HepG2 (cell line): ENCODE measurements at regions not wholly inside any gene's neighbourhood (a gene's known extent, or its start where the extent isn't known, plus 50 kb on each side); places are given as distances from the start of the nearest gene placed in this dataset.
A peak's percentile ranks its signal among the peaks of the same experiment; 100 is the strongest.

Experiments
- BCL6 ChIP-seq: IDR thresholded peaks from 2 replicates; pipeline ENCODE4 v1.6.1; 2016; ENCODE audit warnings: missing genetic modification reagents, missing compliant biosample characterization
- CEBPB ChIP-seq: IDR thresholded peaks from 2 replicates; pipeline ENCODE4 v1.6.1; 2011; ENCODE audit warnings: low read depth, low read length, improper control_type of control experiment, borderline replicate concordance
- CEBPG ChIP-seq: IDR thresholded peaks from 2 replicates; pipeline ENCODE4 v1.6.1; 2016
- FIP1L1 ChIP-seq: fragments of 200-400 bp; formaldehyde crosslinking; IDR thresholded peaks from 2 replicates; pipeline ENCODE4 v1.6.1; 2018; ENCODE audit warnings: low read depth, mild to moderate bottlenecking, low read length, moderate library complexity, borderline replicate concordance; ENCODE audit not compliant: insufficient read depth
- FOSL2 ChIP-seq: sonication (generic); formaldehyde crosslinking; IDR thresholded peaks from 2 replicates; pipeline ENCODE4 v1.4.0; 2020; ENCODE audit warnings: missing genetic modification reagents
- FOXA3 ChIP-seq: IDR thresholded peaks from 2 replicates; pipeline ENCODE4 v1.6.1; 2016; ENCODE audit warnings: missing genetic modification reagents, missing compliant biosample characterization
- GFI1 ChIP-seq: sonication (generic); formaldehyde crosslinking; IDR thresholded peaks from 2 replicates; pipeline ENCODE4 v1.5.0; 2020; ENCODE audit warnings: missing genetic modification reagents, mild to moderate bottlenecking, borderline replicate concordance
- HNF4A ChIP-seq: sonication (generic); formaldehyde crosslinking; IDR thresholded peaks from 2 replicates; pipeline ENCODE4 v1.4.0; 2020; ENCODE audit warnings: missing genetic modification reagents
- NBN ChIP-seq: fragments of 450-650 bp; conservative IDR thresholded peaks from 2 replicates; pipeline ENCODE4 v1.6.1; 2017
- POLR2AphosphoS5 ChIP-seq: IDR thresholded peaks from 2 replicates; pipeline ENCODE4 v1.6.1; 2012; ENCODE audit warnings: low read depth, low read length
- RARA ChIP-seq: IDR thresholded peaks from 2 replicates; pipeline ENCODE4 v1.6.1; 2016; ENCODE audit warnings: missing genetic modification reagents, missing compliant biosample characterization
- RFX5 ChIP-seq: IDR thresholded peaks from 2 replicates; pipeline ENCODE4 v1.6.1; 2011; ENCODE audit warnings: low read depth, low read length, improper control_type of control experiment
- RFXAP ChIP-seq: sonication (generic); formaldehyde crosslinking; IDR thresholded peaks from 2 replicates; pipeline ENCODE4 v1.4.0; 2020; ENCODE audit warnings: missing genetic modification reagents, borderline replicate concordance
- SALL1 ChIP-seq: sonication (generic); formaldehyde crosslinking; IDR thresholded peaks from 2 replicates; pipeline ENCODE4 v1.8.0; 2022; ENCODE audit warnings: mild to moderate bottlenecking, missing genetic modification reagents
- SOX13 ChIP-seq, 3 experiments: fragments of 450-650 bp in 1 of 3; sonication (generic) in 1 of 3; formaldehyde crosslinking in 1 of 3; IDR thresholded peaks in 2 of 3; conservative IDR thresholded peaks in 1 of 3; 2 replicates each; pipeline versions ENCODE4 v1.5.0 to v1.6.1; 2016 to 2020; ENCODE audit warnings: antibody characterized with exemption in 1 of 3, mild to moderate bottlenecking in 1 of 3, missing compliant biosample characterization in 1 of 3, missing genetic modification reagents in 1 of 3, moderate library complexity in 1 of 3
- THAP11 ChIP-seq: IDR thresholded peaks from 2 replicates; pipeline ENCODE4 v1.6.1; 2016; ENCODE audit warnings: missing biosample characterization, missing genetic modification reagents
- UBTF ChIP-seq: sonication (generic); formaldehyde crosslinking; IDR thresholded peaks from 2 replicates; pipeline ENCODE4 v1.4.0; 2020; ENCODE audit warnings: mild to moderate bottlenecking, missing genetic modification reagents
- ZC3H4 ChIP-seq: sonication (generic); formaldehyde crosslinking; IDR thresholded peaks from 2 replicates; pipeline ENCODE4 v1.4.0; 2020; ENCODE audit warnings: missing genetic modification reagents, borderline replicate concordance
- ZNF142 ChIP-seq: sonication (generic); formaldehyde crosslinking; IDR thresholded peaks from 2 replicates; pipeline ENCODE4 v1.4.0; 2020; ENCODE audit warnings: missing genetic modification reagents
- ZNF256 ChIP-seq: sonication (generic); formaldehyde crosslinking; conservative IDR thresholded peaks from 2 replicates; pipeline ENCODE4 v1.4.0; 2020; ENCODE audit warnings: missing genetic modification reagents
- ZNF484 ChIP-seq: sonication (generic); formaldehyde crosslinking; IDR thresholded peaks from 2 replicates; pipeline ENCODE4 v1.5.1; 2020; ENCODE audit warnings: mild to moderate bottlenecking, low read depth, missing genetic modification reagents, borderline replicate concordance
- ZNF614 ChIP-seq: IDR thresholded peaks from 2 replicates; pipeline ENCODE4 v1.6.1; 2018; ENCODE audit warnings: missing biosample characterization, missing genetic modification reagents, inconsistent platforms, borderline replicate concordance
- TF ChIP-seq, protein P1 (sequence below): IDR thresholded peaks from 2 replicates; pipeline ENCODE4 v1.6.1; 2016

DNA sequence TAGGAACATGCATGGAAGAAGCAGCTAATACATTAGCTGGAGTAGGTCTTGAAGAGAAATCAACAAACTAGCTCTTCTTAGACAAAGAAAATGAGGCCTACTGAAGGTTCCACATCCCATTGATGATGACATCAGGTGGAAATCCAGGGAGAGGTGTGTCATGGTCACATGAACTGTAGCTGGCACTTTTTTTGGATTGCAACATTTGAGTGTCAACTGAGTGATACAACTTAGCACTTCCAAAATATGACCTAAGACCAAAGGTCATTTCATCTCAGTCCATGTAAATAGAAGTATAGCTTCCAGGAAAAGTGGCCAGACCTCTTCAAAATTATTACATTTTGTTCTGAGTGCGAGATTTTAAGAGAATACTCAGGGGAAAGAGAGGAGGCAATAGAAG lies 117.2 kb upstream of the MEIS2 start (continued):
- TF ChIP-seq FIP1L1: no peak
- TF ChIP-seq HNF4A: peak; percentile 29; the same call in 1 of the 2 replicates
- no peak for TF ChIP-seq RFX5
- no peak for TF ChIP-seq POLR2AphosphoS5
- no peak for TF ChIP-seq RFXAP
- no peak for TF ChIP-seq UBTF (CRISPR knock-in tag)
- no peak for TF ChIP-seq SALL1 (CRISPR knock-in tag)
- TF ChIP-seq ZNF484 (CRISPR knock-in tag): no peak
- 0 out of 2 replicates have a peak, but pooled peaks have one; percentile 28 for TF ChIP-seq THAP11
- TF ChIP-seq ZNF256: no peak
- TF ChIP-seq GFI1 (CRISPR knock-in tag): no peak
- TF ChIP-seq ZC3H4 (CRISPR knock-in tag): no peak
- TF ChIP-seq ZNF614: no peak
- TF ChIP-seq, protein P1, sequence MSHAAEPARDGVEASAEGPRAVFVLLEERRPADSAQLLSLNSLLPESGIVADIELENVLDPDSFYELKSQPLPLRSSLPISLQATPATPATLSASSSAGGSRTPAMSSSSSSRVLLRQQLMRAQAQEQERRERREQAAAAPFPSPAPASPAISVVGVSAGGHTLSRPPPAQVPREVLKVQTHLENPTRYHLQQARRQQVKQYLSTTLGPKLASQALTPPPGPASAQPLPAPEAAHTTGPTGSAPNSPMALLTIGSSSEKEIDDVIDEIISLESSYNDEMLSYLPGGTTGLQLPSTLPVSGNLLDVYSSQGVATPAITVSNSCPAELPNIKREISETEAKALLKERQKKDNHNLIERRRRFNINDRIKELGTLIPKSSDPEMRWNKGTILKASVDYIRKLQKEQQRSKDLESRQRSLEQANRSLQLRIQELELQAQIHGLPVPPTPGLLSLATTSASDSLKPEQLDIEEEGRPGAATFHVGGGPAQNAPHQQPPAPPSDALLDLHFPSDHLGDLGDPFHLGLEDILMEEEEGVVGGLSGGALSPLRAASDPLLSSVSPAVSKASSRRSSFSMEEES (CRISPR knock-in tag): peak; percentile 64
- peak; percentile 85 for TF ChIP-seq FOSL2 (CRISPR knock-in tag)
- TF ChIP-seq CEBPB: peak; percentile 84
- TF ChIP-seq ZNF142 (CRISPR knock-in tag): no peak
- TF ChIP-seq FOXA3 (CRISPR knock-in tag): peak; percentile 33; the same call in 1 of the 2 replicates
- 0 out of 2 replicates have a peak, but pooled peaks have one; percentile 31 for TF ChIP-seq CEBPG (CRISPR knock-in tag)
- no peak for TF ChIP-seq SOX13 (IDR thresholded peaks at IDR 0.05)
- TF ChIP-seq SOX13 (CRISPR knock-in tag; conservative IDR thresholded peaks at IDR 0.05 in 1 of 2, IDR thresholded peaks at IDR 0.05 in 1 of 2): 0 out of 4 replicates have a peak, but pooled peaks of 1 of the 2 experiments have one; percentile 6
- peak; percentile 42; the same call in 1 of the 2 replicates for TF ChIP-seq RARA (CRISPR knock-in tag)
- no peak for TF ChIP-seq NBN
- peak; percentile 71; the same call in 1 of the 2 replicates for TF ChIP-seq BCL6
